CD4-positive, alpha-beta T cell (primary cell): ENCODE measurements at regions not wholly inside any gene's neighbourhood (a gene's known extent, or its start where the extent isn't known, plus 50 kb on each side); places are given as distances from the start of the nearest gene placed in this dataset.

Experiments
- ATAC-seq: fragments of 200-7000 bp; cut with Tn5 transposase; one replicate; pipeline ENCODE4 v1.10.0; 2022; ENCODE audit warnings: mild to moderate bottlenecking; ENCODE audit not compliant: poor library complexity
- CTCF ChIA-PET: fragments of 350-600 bp; sonication (Branson Sonifier 250); formaldehyde crosslinking; loops from one replicate; lab custom pipeline; 2021; ENCODE audit warnings: antibody characterized with exemption, inconsistent platforms; lab: Charles Lee
- POLR2A ChIA-PET: fragments of 350-600 bp; sonication (Branson Sonifier 250); formaldehyde crosslinking; loops from one replicate; lab custom pipeline; 2021; ENCODE audit warnings: antibody characterized with exemption, inconsistent platforms; lab: Charles Lee
- DNase-seq, 14 experiments: peaks; one replicate each; pipeline ENCODE4 v3.0.0-alpha.2; 2013 to 2020; ENCODE audit warnings: mixed read lengths in 2 of 14
- H3K27ac ChIP-seq, 2 donors: one replicate each; pipeline versions ENCODE4 v1.5.1 to v1.7.0; 2013; ENCODE audit warnings: low read length in 2 of 2, low read depth in 1 of 2, mild to moderate bottlenecking in 1 of 2
- H3K27me3 ChIP-seq, 2 experiments: 1 replicate in 1 of 2; 2 replicates in 1 of 2; pipeline versions ENCODE4 v1.6.1 to v1.7.0; 2013; ENCODE audit warnings: low read length in 2 of 2, control low read depth in 1 of 2, mild to moderate bottlenecking in 1 of 2, moderate library complexity in 1 of 2; ENCODE audit not compliant: insufficient read depth in 2 of 2, control insufficient read depth in 1 of 2
- H3K36me3 ChIP-seq: one replicate; pipeline ENCODE4 v1.6.1; 2013; ENCODE audit warnings: low read length, control low read depth; ENCODE audit not compliant: insufficient read depth
- H3K4me1 ChIP-seq: one replicate; pipeline ENCODE4 v1.6.1; 2013; ENCODE audit warnings: low read length, control low read depth; ENCODE audit not compliant: insufficient read depth
- H3K4me3 ChIP-seq: one replicate; pipeline ENCODE4 v1.5.1; 2013; ENCODE audit warnings: mild to moderate bottlenecking, low read length, moderate library complexity
- H3K9me3 ChIP-seq, 2 experiments: 1 replicate in 1 of 2; 2 replicates in 1 of 2; pipeline versions ENCODE4 v1.6.1 to v1.7.0; 2013; ENCODE audit warnings: low read length in 2 of 2, mild to moderate bottlenecking in 2 of 2, control low read depth in 1 of 2, moderate library complexity in 1 of 2; ENCODE audit not compliant: control insufficient read depth in 1 of 2, insufficient read depth in 1 of 2
- H3K27ac Mint-ChIP-seq: one replicate; pipeline ENCODE4 v1.8.0; 2020; ENCODE audit warnings: mixed read lengths
- H3K27me3 Mint-ChIP-seq: one replicate; pipeline ENCODE4 v1.8.0; 2021; ENCODE audit warnings: mixed read lengths
- H3K36me3 Mint-ChIP-seq: one replicate; pipeline ENCODE4 v1.8.0; 2021; ENCODE audit warnings: low read depth, mixed read lengths
- H3K4me1 Mint-ChIP-seq: one replicate; pipeline ENCODE4 v1.8.0; 2021; ENCODE audit warnings: low read depth, mixed read lengths
- H3K4me3 Mint-ChIP-seq: one replicate; pipeline ENCODE4 v1.8.0; 2020; ENCODE audit warnings: mild to moderate bottlenecking, mixed read lengths
- H3K9me3 Mint-ChIP-seq: one replicate; pipeline ENCODE4 v1.8.0; 2020; ENCODE audit warnings: mixed read lengths
- intact Hi-C, 2 experiments: fragments of 100-400 bp; cut with DNase I in 1 of 2; cut with micrococcal nuclease in 1 of 2; formaldehyde crosslinking; loops; one replicate each; pipeline versions ENCODE4 v1.15.1 to v1.9.0; 2023 to 2025; cut with DNase I, micrococcal nuclease
- TF ChIP-seq, protein P1 (sequence below): fragments of 200-600 bp; IDR thresholded peaks from one replicate; pipeline ENCODE4 v1.8.0; 2022; ENCODE audit warnings: antibody characterized with exemption, mild to moderate bottlenecking

GRCh38 chr21:24205319-24205718, 1402.0 kb downstream of the MRPL39 start:
- Mint-ChIP-seq H3K9me3 (peaks cover 3% of the 10 kb centered on the region), H3K4me1 (no peaks in the 10 kb centered on the region), H3K36me3 (no peaks in the 10 kb centered on the region), H3K27ac (no peak overlapping the region), H3K4me3 (no peak overlapping the region), H3K27me3 (no peaks in the 10 kb centered on the region)
- Histone ChIP-seq H3K9me3 (peaks cover 0 to 16% of the 10 kb centered on the region in 2 experiments), H3K4me3 (no peak overlapping the region), H3K36me3 (no peaks in the 10 kb centered on the region), H3K27me3 (no peaks in the 10 kb centered on the region), H3K4me1 (no peaks in the 10 kb centered on the region), H3K27ac (no peak overlapping the region)
- POLR2A ChIA-PET = no interaction called here
- TF ChIP-seq, protein P1, sequence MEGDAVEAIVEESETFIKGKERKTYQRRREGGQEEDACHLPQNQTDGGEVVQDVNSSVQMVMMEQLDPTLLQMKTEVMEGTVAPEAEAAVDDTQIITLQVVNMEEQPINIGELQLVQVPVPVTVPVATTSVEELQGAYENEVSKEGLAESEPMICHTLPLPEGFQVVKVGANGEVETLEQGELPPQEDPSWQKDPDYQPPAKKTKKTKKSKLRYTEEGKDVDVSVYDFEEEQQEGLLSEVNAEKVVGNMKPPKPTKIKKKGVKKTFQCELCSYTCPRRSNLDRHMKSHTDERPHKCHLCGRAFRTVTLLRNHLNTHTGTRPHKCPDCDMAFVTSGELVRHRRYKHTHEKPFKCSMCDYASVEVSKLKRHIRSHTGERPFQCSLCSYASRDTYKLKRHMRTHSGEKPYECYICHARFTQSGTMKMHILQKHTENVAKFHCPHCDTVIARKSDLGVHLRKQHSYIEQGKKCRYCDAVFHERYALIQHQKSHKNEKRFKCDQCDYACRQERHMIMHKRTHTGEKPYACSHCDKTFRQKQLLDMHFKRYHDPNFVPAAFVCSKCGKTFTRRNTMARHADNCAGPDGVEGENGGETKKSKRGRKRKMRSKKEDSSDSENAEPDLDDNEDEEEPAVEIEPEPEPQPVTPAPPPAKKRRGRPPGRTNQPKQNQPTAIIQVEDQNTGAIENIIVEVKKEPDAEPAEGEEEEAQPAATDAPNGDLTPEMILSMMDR = no peak
- intact Hi-C loops = no loop called here
- DNase-seq = no peak
- CTCF ChIA-PET = no interaction called here
- ATAC-seq = no peak

GRCh38 chr21:24204641-24205040, 1402.6 kb downstream of the MRPL39 start:
- Mint-ChIP-seq H3K9me3 (no peaks in the 10 kb centered on the region), H3K36me3 (no peaks in the 10 kb centered on the region), H3K4me1 (no peaks in the 10 kb centered on the region), H3K4me3 (no peak overlapping the region), H3K27ac (no peak overlapping the region), H3K27me3 (no peaks in the 10 kb centered on the region)
- no peak overlapping the region for H3K4me3 ChIP-seq
- H3K27ac ChIP-seq = no peak overlapping the region
- no peak for ATAC-seq
- no peaks in the 10 kb centered on the region for H3K36me3 ChIP-seq
- intact Hi-C loops = no loop called here
- POLR2A ChIA-PET = no interaction called here
- H3K4me1 ChIP-seq = no peaks in the 10 kb centered on the region
- DNase-seq = no peak
- H3K9me3 ChIP-seq = peaks cover 0 to 16% of the 10 kb centered on the region in 2 experiments
- CTCF ChIA-PET = no interaction called here
- no peaks in the 10 kb centered on the region for H3K27me3 ChIP-seq
- TF ChIP-seq, protein P1 = no peak

GRCh38 chr21:24200052-24200451, 1407.2 kb downstream of the MRPL39 start:
- intact Hi-C loops = no loop called here
- H3K9me3 Mint-ChIP-seq = peaks cover 3% of the 10 kb centered on the region
- no peaks in the 10 kb centered on the region for H3K27me3 Mint-ChIP-seq
- H3K36me3 Mint-ChIP-seq = no peaks in the 10 kb centered on the region
- H3K4me3 Mint-ChIP-seq = no peak overlapping the region
- CTCF ChIA-PET = no interaction called here
- ATAC-seq = no peak
- H3K9me3 ChIP-seq = no peaks in the 10 kb centered on the region
- no peak overlapping the region for H3K4me3 ChIP-seq
- no peak overlapping the region for H3K27ac ChIP-seq
- POLR2A ChIA-PET = no interaction called here
- no peak overlapping the region for H3K27ac Mint-ChIP-seq
- no peak for DNase-seq
- H3K4me1 Mint-ChIP-seq = no peaks in the 10 kb centered on the region
- no peaks in the 10 kb centered on the region for H3K27me3 ChIP-seq
- TF ChIP-seq, protein P1 = no peak
- H3K36me3 ChIP-seq = no peaks in the 10 kb centered on the region
- H3K4me1 ChIP-seq = no peaks in the 10 kb centered on the region
